ENCODE measurements at regions not wholly inside any gene's neighbourhood (a gene's known extent, or its start where the extent isn't known, plus 50 kb on each side); places are given as distances from the start of the nearest gene placed in this dataset.

GRCh38 chr18:41466436-41467160 is 488.4 kb upstream of the PIK3C3 start (continued):
- TF ChIP-seq ZBTB33 (IDR thresholded peaks at IDR 0.05) = no peak

- DNase-seq (ENCODE audit: low spot score) = no peak
- peaks cover 0 to 3% (median 0%) of the 10 kb centered on the region in 4 donors for H3K27me3 ChIP-seq (ENCODE audit: control insufficient read depth in 4 of 4, insufficient read depth in 4 of 4, low read length in 3 of 4)
- WGBS = 61% methylated on average over 2 of the region's 2 CpGs
- no peak overlapping the region for H3K27ac ChIP-seq (ENCODE audit: low read depth in 1 of 2, low read length in 2 of 2)
- H3K9ac ChIP-seq (ENCODE audit: low read depth in 1 of 2, low read length in 2 of 2) = no peak overlapping the region
- no peaks in the 10 kb centered on the region for H3K9me3 ChIP-seq (ENCODE audit: control insufficient read depth in 4 of 4, low read length in 3 of 4)
- no peak for TF ChIP-seq MAX (IDR thresholded peaks at IDR 0.05)
- TF ChIP-seq HNF4A (conservative IDR thresholded peaks at IDR 0.05) = no peak
- no peak for TF ChIP-seq ATF3 (IDR thresholded peaks at IDR 0.05)
- no peak for TF ChIP-seq CTCF (IDR thresholded peaks at IDR 0.05; ENCODE audit: low read depth, low read length, missing input control)
- TF ChIP-seq ZBTB33 (IDR thresholded peaks at IDR 0.05) = no peak
- TF ChIP-seq EGR1 (IDR thresholded peaks at IDR 0.05; ENCODE audit: low read depth in 2 of 2) = no peak
- no peak for TF ChIP-seq REST (IDR thresholded peaks at IDR 0.05)
- TF ChIP-seq JUND (IDR thresholded peaks at IDR 0.05) = no peak
- no peak for TF ChIP-seq RAD21 (IDR thresholded peaks at IDR 0.05)
- TF ChIP-seq RXRA (IDR thresholded peaks at IDR 0.05) = no peak
- no peak for TF ChIP-seq YY1 (IDR thresholded peaks at IDR 0.05)
- TF ChIP-seq SP1 (IDR thresholded peaks at IDR 0.05) = no peak
- TF ChIP-seq FOXA1 (IDR thresholded peaks at IDR 0.05) = no peak
- TF ChIP-seq TAF1 (conservative IDR thresholded peaks at IDR 0.05) = no peak
- H3K4me3 ChIP-seq (ENCODE audit: low read depth in 1 of 3, low read length in 3 of 3) = no peak overlapping the region
- H3K4me1 ChIP-seq (ENCODE audit: control insufficient read depth in 4 of 4, insufficient read depth in 4 of 4, low read length in 3 of 4) = no peaks in the 10 kb centered on the region
- no peaks in the 10 kb centered on the region for H3K36me3 ChIP-seq (ENCODE audit: control insufficient read depth in 4 of 4, insufficient read depth in 3 of 4, low read depth in 1 of 4, low read length in 3 of 4)
These were observed 489.6 kb upstream of the PIK3C3 start for GRCh38 chr18:41465386-41465785.

All from liver (tissue), 8 donors.